H9 (cell line): ENCODE measurements at regions not wholly inside any gene's neighbourhood (a gene's known extent, or its start where the extent isn't known, plus 50 kb on each side); places are given as distances from the start of the nearest gene placed in this dataset.
"Not testable (repeated sequence)": the region's sequence is repeated elsewhere in the genome, so short reads cannot be mapped to it uniquely, and the experiment has no call there.

Source experiments
- DNase-seq: peaks from one replicate; pipeline ENCODE4 v3.0.0-alpha.2; 2017
- H2AFZ ChIP-seq: one replicate; pipeline ENCODE4 v1.6.1; 2013; ENCODE audit warnings: mild to moderate bottlenecking, low read length, control low read depth, moderate library complexity
- H2AK5ac ChIP-seq: 2 replicates; pipeline ENCODE4 v1.6.1; 2013; ENCODE audit warnings: low read length, control low read depth, mixed read lengths; ENCODE audit not compliant: insufficient read length
- H2BK120ac ChIP-seq: one replicate; pipeline ENCODE4 v1.6.1; 2013; ENCODE audit warnings: low read depth, mild to moderate bottlenecking, low read length, control low read depth, inconsistent platforms; ENCODE audit not compliant: poor library complexity, severe bottlenecking
- H2BK12ac ChIP-seq: 2 replicates; pipeline ENCODE4 v1.6.1; 2013; ENCODE audit warnings: low read length, control low read depth, mixed read lengths, low read depth; ENCODE audit not compliant: insufficient read length
- H2BK15ac ChIP-seq: 2 replicates; pipeline ENCODE4 v1.6.1; 2013; ENCODE audit warnings: low read depth, low read length, control low read depth
- H2BK20ac ChIP-seq: one replicate; pipeline ENCODE4 v1.6.1; 2013; ENCODE audit warnings: low read depth, mild to moderate bottlenecking, low read length, control low read depth, inconsistent platforms; ENCODE audit not compliant: poor library complexity, severe bottlenecking
- H2BK5ac ChIP-seq: 2 replicates; pipeline ENCODE4 v1.6.1; 2013; ENCODE audit warnings: low read length, control low read depth, mixed read lengths; ENCODE audit not compliant: insufficient read length
- H3K14ac ChIP-seq: 2 replicates; pipeline ENCODE4 v1.6.1; 2013; ENCODE audit warnings: low read length, control low read depth; ENCODE audit not compliant: insufficient read depth
- H3K18ac ChIP-seq: 2 replicates; pipeline ENCODE4 v1.6.1; 2013; ENCODE audit warnings: low read depth, mild to moderate bottlenecking, mixed read lengths, low read length, control low read depth; ENCODE audit not compliant: insufficient read length
- H3K23ac ChIP-seq: 2 replicates; pipeline ENCODE4 v1.6.1; 2013; ENCODE audit warnings: low read length, control low read depth, mixed read lengths, low read depth; ENCODE audit not compliant: insufficient read length
- H3K23me2 ChIP-seq: 2 replicates; pipeline ENCODE4 v1.6.1; 2013; ENCODE audit warnings: low read depth, mild to moderate bottlenecking, mixed read lengths, low read length, control low read depth; ENCODE audit not compliant: insufficient read length, poor library complexity, severe bottlenecking
- H3K27ac ChIP-seq: 2 replicates; pipeline ENCODE4 v1.5.1; 2013; ENCODE audit warnings: low read length, control low read depth, mixed read lengths, low read depth; ENCODE audit not compliant: insufficient read length
- H3K27me3 ChIP-seq: 2 replicates; pipeline ENCODE4 v1.6.1; 2013; ENCODE audit warnings: low read length, control low read depth, inconsistent platforms; ENCODE audit not compliant: insufficient read depth
- H3K4ac ChIP-seq: 2 replicates; pipeline ENCODE4 v1.6.1; 2013; ENCODE audit warnings: low read depth, mild to moderate bottlenecking, control low read depth, inconsistent platforms, low read length, moderate library complexity
- H3K4me1 ChIP-seq: 2 replicates; pipeline ENCODE4 v1.6.1; 2013; ENCODE audit warnings: low read length, control low read depth, inconsistent platforms; ENCODE audit not compliant: insufficient read depth
- H3K4me2 ChIP-seq: 2 replicates; pipeline ENCODE4 v1.6.1; 2013; ENCODE audit warnings: low read length, control low read depth, mixed read lengths; ENCODE audit not compliant: insufficient read length, insufficient read depth
- H3K56ac ChIP-seq: 2 replicates; pipeline ENCODE4 v1.6.1; 2013; ENCODE audit warnings: low read depth, mild to moderate bottlenecking, mixed read lengths, low read length, control low read depth; ENCODE audit not compliant: insufficient read length
- H3K79me1 ChIP-seq: 2 replicates; pipeline ENCODE4 v1.6.1; 2013; ENCODE audit warnings: low read depth, mild to moderate bottlenecking, moderate library complexity, low read length, control low read depth, inconsistent platforms; ENCODE audit not compliant: insufficient read depth, poor library complexity, severe bottlenecking
- H3K79me2 ChIP-seq: 2 replicates; pipeline ENCODE4 v1.6.1; 2013; ENCODE audit warnings: low read length, control low read depth, inconsistent platforms; ENCODE audit not compliant: insufficient read depth
- H3K9ac ChIP-seq: 2 replicates; pipeline ENCODE4 v1.6.1; 2013; ENCODE audit warnings: low read length, control low read depth, mixed read lengths; ENCODE audit not compliant: insufficient read length; ENCODE audit errors: extremely low read depth
- H3K9me3 ChIP-seq: one replicate; pipeline ENCODE4 v1.6.1; 2013; ENCODE audit warnings: low read depth, low read length, inconsistent platforms; ENCODE audit not compliant: control insufficient read depth
- H3T11ph ChIP-seq: one replicate; pipeline ENCODE4 v1.6.1; 2013; ENCODE audit warnings: mild to moderate bottlenecking, low read length, control low read depth, inconsistent platforms
- H4K20me1 ChIP-seq: one replicate; pipeline ENCODE4 v1.6.1; 2013; ENCODE audit not compliant: control insufficient read depth, insufficient read length, insufficient read depth
- H4K5ac ChIP-seq: 2 replicates; pipeline ENCODE4 v1.6.1; 2013; ENCODE audit warnings: low read depth, mild to moderate bottlenecking, mixed read lengths, low read length, control low read depth; ENCODE audit not compliant: insufficient read length
- H4K8ac ChIP-seq: replicated peaks from 2 replicates; pipeline ENCODE4 v1.6.1; 2013; ENCODE audit warnings: low read length, control low read depth, mixed read lengths, low read depth; ENCODE audit not compliant: insufficient read length
- H4K91ac ChIP-seq: 2 replicates; pipeline ENCODE4 v1.6.1; 2013; ENCODE audit warnings: low read depth, mild to moderate bottlenecking, moderate library complexity, mixed read lengths, low read length, control low read depth; ENCODE audit not compliant: insufficient read length
- H3K27ac Mint-ChIP-seq, 3 experiments: 2 replicates in 2 of 3; 3 replicates in 1 of 3; pipeline ENCODE4 v1.8.0; 2020 to 2021; ENCODE audit warnings: mixed read lengths in 3 of 3, mild to moderate bottlenecking in 1 of 3, moderate library complexity in 1 of 3
- H3K27me3 Mint-ChIP-seq: 2 replicates; pipeline ENCODE4 v1.8.0; 2021; ENCODE audit warnings: low read depth, mild to moderate bottlenecking, moderate library complexity, mixed read lengths
- H3K36me3 Mint-ChIP-seq, 3 experiments: 2 replicates in 2 of 3; 3 replicates in 1 of 3; pipeline ENCODE4 v1.8.0; 2020 to 2021; ENCODE audit warnings: low read depth in 3 of 3, mixed read lengths in 3 of 3; ENCODE audit not compliant: insufficient read depth in 1 of 3
- H3K4me1 Mint-ChIP-seq, 2 experiments: 2 replicates each; pipeline ENCODE4 v1.8.0; 2020; ENCODE audit warnings: mixed read lengths in 2 of 2
- H3K4me3 Mint-ChIP-seq, 2 experiments: 2 replicates in 1 of 2; 3 replicates in 1 of 2; pipeline ENCODE4 v1.8.0; 2020 to 2021; ENCODE audit warnings: mild to moderate bottlenecking in 2 of 2, mixed read lengths in 2 of 2, moderate library complexity in 1 of 2
- H3K9me3 Mint-ChIP-seq, 2 experiments: 2 replicates in 1 of 2; 3 replicates in 1 of 2; pipeline ENCODE4 v1.8.0; 2020; ENCODE audit warnings: mild to moderate bottlenecking in 2 of 2, mixed read lengths in 2 of 2, moderate library complexity in 1 of 2
- WGBS: extraction: QIAGEN DNeasy Blood & Tissue Kit; methylation state at CpG from one replicate; pipeline ENCODE4 v1.1.7; 2013; ENCODE audit warnings: missing lambda C conversion rate, low lambda C conversion rate, mixed read lengths; ENCODE audit not compliant: insufficient read length; ENCODE audit errors: extremely low coverage; 5-methylcytosine and 5-hydroxymethylcytosine counted together
- TF ChIP-seq, protein P1 (sequence below): fragments of 200-600 bp; sonication (generic); conservative IDR thresholded peaks from 3 replicates; pipeline ENCODE4 v1.8.0; 2021; ENCODE audit warnings: antibody characterized with exemption, mild to moderate bottlenecking

DNA sequence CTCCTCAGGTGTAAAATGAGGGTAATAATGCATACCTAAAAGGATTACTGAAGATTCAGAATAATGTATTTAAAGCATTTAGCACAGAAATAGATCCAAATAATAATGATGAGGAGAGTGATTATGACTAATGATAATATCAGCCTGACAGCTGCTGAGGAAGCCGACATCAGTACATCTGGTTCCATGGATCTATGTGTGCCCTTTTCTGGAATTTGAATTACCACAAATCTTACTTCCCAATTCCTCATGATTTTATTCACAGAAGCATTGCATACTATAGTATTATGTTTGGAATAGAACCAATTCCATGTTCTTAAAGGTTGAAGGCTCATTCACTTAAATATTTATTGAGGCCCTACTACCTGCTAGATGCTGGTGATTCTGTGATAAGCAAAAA is 248.9 kb upstream of the THUMPD2 start:
- H3K4me3 Mint-ChIP-seq: no peak overlapping the region
- Histone ChIP-seq H3K79me1 (no peaks in the 10 kb centered on the region), H3K4me2 (no peak overlapping the region), H3K4me1 (no peaks in the 10 kb centered on the region), H2BK20ac (no peak overlapping the region), H4K20me1 (no peaks in the 10 kb centered on the region), H4K91ac (no peak overlapping the region), H3K27me3 (no peaks in the 10 kb centered on the region), H3T11ph (no peak overlapping the region), H3K23ac (no peak overlapping the region), H3K9ac (no peak overlapping the region), H4K8ac (no peak overlapping the region), H3K27ac (no peak overlapping the region), H2AFZ (no peak overlapping the region), H2BK15ac (no peak overlapping the region), H3K79me2 (no peaks in the 10 kb centered on the region), H2BK5ac (no peak overlapping the region), H4K5ac (no peak overlapping the region), H3K56ac (no peak overlapping the region), H2AK5ac (no peak overlapping the region), H2BK12ac (no peak overlapping the region), H3K4ac (no peak overlapping the region), H3K14ac (no peak overlapping the region), H3K18ac (no peak overlapping the region), H3K9me3 (peaks cover 5% of the 10 kb centered on the region), H2BK120ac (no peak overlapping the region), H3K23me2 (no peaks in the 10 kb centered on the region)
- DNase-seq: no peak
- H3K27me3 Mint-ChIP-seq: no peaks in the 10 kb centered on the region
- no peak overlapping the region for H3K27ac Mint-ChIP-seq
- H3K4me1 Mint-ChIP-seq: no peaks in the 10 kb centered on the region
- TF ChIP-seq, protein P1, sequence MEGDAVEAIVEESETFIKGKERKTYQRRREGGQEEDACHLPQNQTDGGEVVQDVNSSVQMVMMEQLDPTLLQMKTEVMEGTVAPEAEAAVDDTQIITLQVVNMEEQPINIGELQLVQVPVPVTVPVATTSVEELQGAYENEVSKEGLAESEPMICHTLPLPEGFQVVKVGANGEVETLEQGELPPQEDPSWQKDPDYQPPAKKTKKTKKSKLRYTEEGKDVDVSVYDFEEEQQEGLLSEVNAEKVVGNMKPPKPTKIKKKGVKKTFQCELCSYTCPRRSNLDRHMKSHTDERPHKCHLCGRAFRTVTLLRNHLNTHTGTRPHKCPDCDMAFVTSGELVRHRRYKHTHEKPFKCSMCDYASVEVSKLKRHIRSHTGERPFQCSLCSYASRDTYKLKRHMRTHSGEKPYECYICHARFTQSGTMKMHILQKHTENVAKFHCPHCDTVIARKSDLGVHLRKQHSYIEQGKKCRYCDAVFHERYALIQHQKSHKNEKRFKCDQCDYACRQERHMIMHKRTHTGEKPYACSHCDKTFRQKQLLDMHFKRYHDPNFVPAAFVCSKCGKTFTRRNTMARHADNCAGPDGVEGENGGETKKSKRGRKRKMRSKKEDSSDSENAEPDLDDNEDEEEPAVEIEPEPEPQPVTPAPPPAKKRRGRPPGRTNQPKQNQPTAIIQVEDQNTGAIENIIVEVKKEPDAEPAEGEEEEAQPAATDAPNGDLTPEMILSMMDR: no peak
- H3K36me3 Mint-ChIP-seq: peaks cover 5 to 9% (median 5%) of the 10 kb centered on the region in 3 experiments; a peak in 3 of 7 replicates
- no CpG with 5 or more reads among the region's 1 CpG for WGBS
- peaks cover 15 to 25% of the 10 kb centered on the region in 2 experiments; a peak in 4 of 5 replicates for H3K9me3 Mint-ChIP-seq

DNA sequence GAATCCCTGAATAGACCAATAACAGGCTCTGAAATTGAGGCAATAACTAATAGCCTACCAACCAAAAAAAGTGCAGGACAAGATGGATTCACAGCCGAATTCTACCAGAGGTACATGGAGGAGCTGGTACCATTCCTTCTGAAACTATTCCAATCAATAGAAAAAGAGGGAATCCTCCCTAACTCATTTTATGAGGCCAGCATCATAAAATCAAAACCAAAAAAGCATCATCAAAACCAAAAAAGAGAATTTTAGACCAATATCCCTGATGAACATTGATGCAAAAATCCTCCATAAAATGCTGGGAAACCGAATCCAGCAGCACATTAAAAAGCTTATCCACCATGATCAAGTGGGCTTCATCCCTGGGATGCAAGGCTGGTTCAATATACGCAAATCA is 246.2 kb upstream of the THUMPD2 start:
- not testable (repeated sequence) for H3K4ac ChIP-seq, H4K20me1 ChIP-seq, H2BK15ac ChIP-seq, H2BK120ac ChIP-seq, H4K91ac ChIP-seq, H3K18ac ChIP-seq, H3K14ac ChIP-seq, H3K4me2 ChIP-seq, H3T11ph ChIP-seq, H2AK5ac ChIP-seq, H4K5ac ChIP-seq, H3K56ac ChIP-seq, H3K4me1 ChIP-seq, H3K27me3 ChIP-seq, H3K9ac ChIP-seq, H2BK20ac ChIP-seq, H2BK12ac ChIP-seq, DNase-seq, H2BK5ac ChIP-seq, H3K23ac ChIP-seq, H3K79me2 ChIP-seq, H3K27ac Mint-ChIP-seq, H4K8ac ChIP-seq, H3K27ac ChIP-seq, H3K23me2 ChIP-seq, H3K4me1 Mint-ChIP-seq, H3K4me3 Mint-ChIP-seq, H3K79me1 ChIP-seq, H2AFZ ChIP-seq, H3K27me3 Mint-ChIP-seq
- Mint-ChIP-seq H3K9me3 (peaks cover 42 to 50% of the 10 kb centered on the region in 2 experiments), H3K36me3 (peaks cover 21 to 32% (median 27%) of the 10 kb centered on the region in 3 experiments)
- no CpG with 5 or more reads among the region's 3 CpGs for WGBS
- H3K9me3 ChIP-seq: peaks cover 21% of the 10 kb centered on the region
